ENCODE measurements at regions not wholly inside any gene's neighbourhood (a gene's known extent, or its start where the extent isn't known, plus 50 kb on each side); places are given as distances from the start of the nearest gene placed in this dataset.

DNA sequence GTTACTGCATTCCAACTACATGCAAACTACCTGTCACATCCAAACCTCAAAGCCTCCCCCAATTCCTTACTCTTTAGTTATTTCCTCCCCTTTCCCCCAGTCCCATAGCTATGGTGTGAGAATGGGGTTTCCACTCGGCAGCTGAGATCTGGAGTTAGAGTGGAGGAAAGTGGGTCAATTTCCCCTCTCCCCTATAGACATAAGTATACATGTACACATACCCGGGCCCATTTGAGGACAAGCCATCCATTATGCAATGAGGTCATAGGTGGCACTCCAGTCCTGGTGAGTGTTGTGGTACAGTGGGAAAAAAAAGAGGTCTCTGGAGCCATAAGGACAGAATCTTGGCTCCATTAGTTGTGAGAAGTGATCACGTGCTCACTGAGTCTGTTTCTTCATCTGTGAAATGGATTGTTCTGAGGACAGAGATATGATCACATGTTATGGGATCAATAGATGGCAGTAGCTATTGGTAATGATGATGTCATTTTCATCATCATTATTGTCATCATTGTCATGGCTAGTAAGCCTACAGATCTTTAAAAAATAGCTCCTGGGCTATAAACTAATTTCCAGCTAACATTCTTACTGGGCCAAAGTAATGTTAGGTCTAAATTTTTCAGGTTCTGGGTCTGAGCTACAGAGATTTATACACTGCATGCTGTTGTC is 119.0 kb downstream of the BCL2L11 start:
- TF ChIP-seq EZH2phosphoT487 (IDR thresholded peaks at IDR 0.05; ENCODE audit: borderline replicate concordance, low read depth, low read length) = no peak
- TF ChIP-seq, protein P1, sequence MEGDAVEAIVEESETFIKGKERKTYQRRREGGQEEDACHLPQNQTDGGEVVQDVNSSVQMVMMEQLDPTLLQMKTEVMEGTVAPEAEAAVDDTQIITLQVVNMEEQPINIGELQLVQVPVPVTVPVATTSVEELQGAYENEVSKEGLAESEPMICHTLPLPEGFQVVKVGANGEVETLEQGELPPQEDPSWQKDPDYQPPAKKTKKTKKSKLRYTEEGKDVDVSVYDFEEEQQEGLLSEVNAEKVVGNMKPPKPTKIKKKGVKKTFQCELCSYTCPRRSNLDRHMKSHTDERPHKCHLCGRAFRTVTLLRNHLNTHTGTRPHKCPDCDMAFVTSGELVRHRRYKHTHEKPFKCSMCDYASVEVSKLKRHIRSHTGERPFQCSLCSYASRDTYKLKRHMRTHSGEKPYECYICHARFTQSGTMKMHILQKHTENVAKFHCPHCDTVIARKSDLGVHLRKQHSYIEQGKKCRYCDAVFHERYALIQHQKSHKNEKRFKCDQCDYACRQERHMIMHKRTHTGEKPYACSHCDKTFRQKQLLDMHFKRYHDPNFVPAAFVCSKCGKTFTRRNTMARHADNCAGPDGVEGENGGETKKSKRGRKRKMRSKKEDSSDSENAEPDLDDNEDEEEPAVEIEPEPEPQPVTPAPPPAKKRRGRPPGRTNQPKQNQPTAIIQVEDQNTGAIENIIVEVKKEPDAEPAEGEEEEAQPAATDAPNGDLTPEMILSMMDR (conservative IDR thresholded peaks at IDR 0.05; ENCODE audit: low read length) = no peak
